IPS-NIHi11 (cell line): ENCODE measurements at regions not wholly inside any gene's neighbourhood (a gene's known extent, or its start where the extent isn't known, plus 50 kb on each side); places are given as distances from the start of the nearest gene placed in this dataset.
A peak's percentile ranks its signal among the peaks of the same experiment; 100 is the strongest.
"Not testable (repeated sequence)": the region's sequence is repeated elsewhere in the genome, so short reads cannot be mapped to it uniquely, and the experiment has no call there.

Experiments used
- DNase-seq: peaks from one replicate; pipeline ENCODE4 v3.0.0; 2012; ENCODE audit warnings: mixed read lengths, low spot score

- DNase-seq: no peak
Observed at GRCh38 chr11:69951821-69952220, 126.3 kb upstream of the ANO1 start.

DNA sequence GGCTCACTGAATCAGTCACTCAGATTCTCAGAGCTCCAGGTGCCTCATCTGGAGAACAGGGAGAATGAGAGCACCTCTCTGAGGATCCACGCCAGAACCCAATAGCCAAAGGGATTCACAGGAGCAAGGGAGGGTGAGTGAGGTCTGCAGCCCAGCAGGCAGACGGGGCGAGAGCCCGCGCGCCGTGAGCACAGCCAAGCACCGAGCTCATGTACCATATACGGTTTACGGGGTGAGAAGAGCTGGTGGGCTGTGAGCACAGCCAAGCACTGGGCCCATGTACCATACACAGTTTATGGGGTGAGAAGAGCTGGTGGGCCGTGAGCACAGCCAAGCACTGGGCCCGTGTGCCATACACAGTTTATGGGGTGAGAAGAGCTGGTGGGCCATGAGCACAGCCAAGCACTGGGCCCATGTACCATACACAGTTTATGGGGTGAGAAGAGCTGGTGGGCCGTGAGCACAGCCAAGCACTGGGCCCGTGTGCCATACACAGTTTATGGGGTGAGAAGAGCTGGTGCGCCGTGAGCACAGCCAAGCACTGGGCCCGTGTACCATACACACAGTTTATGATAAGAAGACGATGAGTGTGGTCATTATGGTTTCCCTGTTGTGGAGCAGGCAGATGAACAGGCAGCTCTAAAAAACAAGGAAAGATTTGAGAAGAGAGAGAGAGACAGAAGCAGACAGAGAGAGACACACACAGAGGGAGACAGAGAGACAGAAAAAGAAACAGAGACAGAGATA lies 125.7 kb upstream of the ANO1 start:
- DNase-seq: not testable (repeated sequence)

GRCh38 chr11:69953356-69953755 lies 124.8 kb upstream of the ANO1 start:
- no peak for DNase-seq

DNA sequence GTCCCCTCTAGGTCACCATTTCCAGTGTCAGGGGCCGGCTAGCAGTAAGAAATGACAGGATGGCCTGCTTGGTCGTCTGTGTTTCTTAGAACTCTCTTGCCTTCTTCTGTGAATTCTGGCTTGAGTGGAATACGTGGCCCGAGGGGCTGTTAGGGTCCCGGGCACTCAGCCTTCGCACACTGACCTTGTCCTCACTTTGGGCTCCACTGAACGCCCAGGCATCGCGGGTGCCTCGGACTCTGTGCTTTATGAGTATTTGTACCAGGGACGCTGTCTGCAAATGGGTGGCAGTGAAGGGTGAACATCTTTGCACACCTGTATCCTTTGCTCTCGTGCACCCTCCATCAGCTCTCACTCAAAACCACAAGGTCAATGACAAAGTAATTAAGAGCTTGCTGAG lies 123.4 kb upstream of the ANO1 start:
- no peak for DNase-seq

DNA sequence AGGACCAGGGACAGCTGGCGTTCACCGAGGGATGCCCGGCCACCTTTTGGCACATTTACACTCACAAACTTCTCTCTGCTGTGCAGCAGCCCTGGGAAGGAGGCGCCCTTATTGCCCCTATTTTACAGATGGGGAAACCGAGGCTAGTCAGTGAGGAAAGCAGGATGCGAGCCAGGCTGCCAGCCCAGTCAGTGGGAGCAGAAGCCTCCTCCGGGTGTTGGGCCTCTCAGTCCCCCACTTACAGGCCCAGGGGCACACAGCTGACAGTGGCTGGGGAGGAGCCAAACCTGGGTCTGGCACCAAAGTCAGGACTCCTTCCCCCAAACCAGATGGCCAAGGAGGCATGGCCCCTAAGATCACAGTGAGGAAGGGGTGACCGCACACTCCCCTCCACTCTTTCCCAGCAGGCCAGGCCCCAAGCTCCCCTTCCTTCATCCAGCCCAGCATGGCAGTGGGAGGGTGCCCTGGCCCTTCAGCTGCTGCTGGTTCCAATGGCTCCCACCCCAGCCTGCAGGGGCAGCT lies 121.4 kb upstream of the ANO1 start:
- no peak for DNase-seq

GRCh38 chr11:69957849-69958248 lies 120.3 kb upstream of the ANO1 start:
- DNase-seq: no peak

DNA sequence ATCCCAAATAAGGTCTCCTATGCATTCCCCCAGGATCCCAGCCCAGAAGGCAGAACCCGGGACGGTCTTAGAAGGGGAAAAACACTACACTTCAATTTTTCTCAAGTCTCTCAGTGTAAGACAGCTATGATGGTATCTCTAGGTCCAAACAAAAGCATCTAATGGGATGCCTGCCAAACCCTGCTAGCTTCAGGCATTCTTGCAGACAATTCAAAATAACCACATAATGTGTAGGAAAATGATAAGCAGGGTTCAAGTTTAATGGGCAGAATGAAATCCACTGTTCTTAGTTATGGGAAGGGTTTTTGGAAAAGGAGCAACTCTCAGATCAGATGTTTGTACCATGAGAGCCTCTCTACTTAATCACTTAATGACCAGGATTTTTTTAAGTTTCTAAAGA lies 119.8 kb upstream of the ANO1 start:
- no peak for DNase-seq

DNA sequence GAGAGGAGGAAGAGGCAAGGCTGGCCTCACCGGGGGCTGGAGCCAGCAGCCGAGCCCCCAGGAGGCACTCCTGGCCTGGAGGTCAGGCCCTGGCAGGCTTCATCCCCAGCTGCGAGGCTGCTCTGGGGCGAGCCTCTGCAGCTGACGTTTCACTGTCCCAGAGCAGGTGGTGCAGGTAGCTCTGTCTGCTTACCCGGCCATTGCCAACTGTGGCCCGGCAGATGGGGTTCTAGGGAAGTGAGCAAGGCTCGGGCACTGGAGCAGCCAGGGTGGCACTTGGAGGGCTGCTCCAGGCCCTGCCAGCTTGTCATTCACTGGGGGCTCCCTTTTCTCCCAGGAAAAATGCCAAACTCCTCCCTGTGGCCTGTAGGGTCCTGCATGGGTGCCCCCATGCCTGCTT lies 118.7 kb upstream of the ANO1 start:
- DNase-seq: no peak

- DNase-seq: no peak
Observed at GRCh38 chr11:69961738-69962137, 116.4 kb upstream of the ANO1 start.

- no peak for DNase-seq
Observed at GRCh38 chr11:69962152-69962551, 116.0 kb upstream of the ANO1 start.

DNA sequence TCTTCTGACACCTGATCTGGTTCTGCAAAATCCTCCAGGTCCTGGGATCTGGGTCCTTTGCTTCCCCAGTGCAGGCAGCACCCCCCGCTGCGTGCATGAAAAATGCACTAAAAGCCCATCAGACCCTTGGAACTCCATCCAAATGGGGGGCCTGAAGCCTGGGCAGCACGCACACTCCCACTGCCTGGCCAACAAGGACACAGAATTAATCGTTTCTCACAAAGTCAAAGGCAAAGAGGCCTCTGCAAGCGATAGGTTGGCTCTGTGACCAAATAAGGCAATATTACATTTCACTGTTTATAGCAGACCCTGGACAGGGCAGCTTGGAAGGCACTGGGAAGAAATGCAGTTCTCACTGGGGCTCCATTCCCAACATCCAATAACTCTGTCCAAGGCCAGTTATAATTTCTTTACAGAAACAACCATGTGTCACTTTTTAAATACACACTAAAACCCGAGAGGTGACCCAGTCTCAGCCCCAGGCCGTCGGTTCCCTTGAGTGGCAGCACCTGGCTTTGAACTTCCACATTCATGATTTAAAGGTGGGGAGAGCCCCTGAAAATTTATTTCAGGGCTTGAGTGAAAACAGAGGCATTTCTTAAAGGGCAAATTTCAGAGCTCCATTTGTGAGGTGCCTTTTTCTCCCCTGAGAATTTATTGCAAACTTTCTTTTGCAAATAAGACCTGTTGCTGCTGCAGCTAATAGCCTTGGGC lies 114.4 kb upstream of the ANO1 start:
- peak; percentile 59 for DNase-seq

GRCh38 chr11:69964247-69964643 lies 113.9 kb upstream of the ANO1 start:
- no peak for DNase-seq

- DNase-seq: no peak
Observed at GRCh38 chr11:69965821-69966582, 112.1 kb upstream of the ANO1 start.

- DNase-seq: no peak
Observed at GRCh38 chr11:69966583-69966835, 111.6 kb upstream of the ANO1 start.

GRCh38 chr11:69966910-69967483 lies 111.1 kb upstream of the ANO1 start:
- no peak for DNase-seq

- DNase-seq: no peak
Observed at GRCh38 chr11:69967484-69967883, 110.6 kb upstream of the ANO1 start.

GRCh38 chr11:69968396-69969347 lies 109.4 kb upstream of the ANO1 start:
- DNase-seq: no peak

GRCh38 chr11:69969890-69970784 lies 108.0 kb upstream of the ANO1 start:
- DNase-seq: no peak

- DNase-seq: no peak
Observed at GRCh38 chr11:69970785-69971535, 107.2 kb upstream of the ANO1 start.

DNA sequence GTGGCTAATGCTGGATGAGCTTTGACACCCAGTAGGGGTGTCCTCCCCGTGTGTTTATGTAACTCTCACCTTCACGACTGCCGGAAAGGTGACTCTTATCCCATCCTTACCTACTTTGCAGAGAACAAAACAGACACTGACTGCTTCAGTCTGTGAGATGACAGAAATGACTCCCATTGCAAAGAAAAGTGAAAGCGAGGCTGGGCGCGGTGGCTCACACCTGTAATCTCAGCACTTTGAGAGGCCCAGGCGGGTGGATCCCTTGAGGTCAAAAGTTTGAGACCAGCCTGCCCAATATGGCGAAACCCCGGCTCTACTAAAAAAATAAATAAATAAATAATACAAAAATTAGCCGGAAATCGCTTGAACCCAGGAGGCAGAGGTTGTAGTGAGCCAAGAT lies 106.4 kb upstream of the ANO1 start:
- no peak for DNase-seq
